Mesothelial cell of epicardium (in vitro differentiated cells): ENCODE measurements at regions not wholly inside any gene's neighbourhood (a gene's known extent, or its start where the extent isn't known, plus 50 kb on each side); places are given as distances from the start of the nearest gene placed in this dataset.
A peak's percentile ranks its signal among the peaks of the same experiment; 100 is the strongest.

ENCODE experiments used
- DNase-seq, 2 experiments: peaks; one replicate each; pipeline ENCODE4 v3.0.0; 2021; ENCODE audit warnings: low spot score in 2 of 2; ENCODE audit not compliant: unreplicated experiment in 2 of 2
- H3K27ac Mint-ChIP-seq: 2 replicates; pipeline ENCODE4 v1.8.0; 2021; ENCODE audit warnings: mixed read lengths
- H3K27me3 Mint-ChIP-seq: 2 replicates; pipeline ENCODE4 v1.8.0; 2021; ENCODE audit warnings: low read depth, mixed read lengths
- H3K36me3 Mint-ChIP-seq: 2 replicates; pipeline ENCODE4 v1.8.0; 2021; ENCODE audit warnings: mixed read lengths
- H3K4me1 Mint-ChIP-seq: 2 replicates; pipeline ENCODE4 v1.8.0; 2021; ENCODE audit warnings: mixed read lengths
- H3K4me3 Mint-ChIP-seq: 2 replicates; pipeline ENCODE4 v1.8.0; 2021; ENCODE audit warnings: mild to moderate bottlenecking, moderate library complexity, mixed read lengths
- H3K9me3 Mint-ChIP-seq: 2 replicates; pipeline ENCODE4 v1.8.0; 2021; ENCODE audit warnings: mixed read lengths
- CTCF ChIP-seq: fragments of 200-600 bp; sonication (generic); IDR thresholded peaks from one replicate; pipeline ENCODE4 v1.5.0; 2021; ENCODE audit warnings: antibody characterized with exemption; ENCODE audit not compliant: unreplicated experiment

GRCh38 chrX:9342561-9343051, 122.3 kb upstream of the TBL1X start:
- H3K27ac Mint-ChIP-seq = peak overlapping the region; percentile 89

GRCh38 chrX:9343971-9344370, 120.9 kb upstream of the TBL1X start:
- DNase-seq = no peak
- Mint-ChIP-seq H3K4me1 (peaks cover 27% of the 10 kb centered on the region), H3K36me3 (no peaks in the 10 kb centered on the region), H3K27me3 (no peaks in the 10 kb centered on the region), H3K9me3 (peaks cover 9% of the 10 kb centered on the region), H3K27ac (peak overlapping the region; percentile 69), H3K4me3 (no peak overlapping the region)
- no peak for TF ChIP-seq CTCF

More at GRCh38 chrX:9342561-9343051, 122.3 kb upstream of the TBL1X start:
- Mint-ChIP-seq H3K4me3 (peak overlapping the region; percentile 71), H3K4me1 (peaks cover 27% of the 10 kb centered on the region), H3K27me3 (no peaks in the 10 kb centered on the region), H3K9me3 (peaks cover 9% of the 10 kb centered on the region), H3K36me3 (no peaks in the 10 kb centered on the region)
- peak; percentile 44 to 73 for DNase-seq
- TF ChIP-seq CTCF = no peak

GRCh38 chrX:9345957-9346356, 118.9 kb upstream of the TBL1X start:
- DNase-seq = no peak
- H3K36me3 Mint-ChIP-seq = no peaks in the 10 kb centered on the region
- H3K4me1 Mint-ChIP-seq = peaks cover 16% of the 10 kb centered on the region
- no peaks in the 10 kb centered on the region for H3K27me3 Mint-ChIP-seq
- no peak for TF ChIP-seq CTCF
- H3K9me3 Mint-ChIP-seq = peaks cover 8% of the 10 kb centered on the region
- no peak overlapping the region for H3K4me3 Mint-ChIP-seq
- H3K27ac Mint-ChIP-seq = no peak overlapping the region

- Mint-ChIP-seq H3K36me3 (no peaks in the 10 kb centered on the region), H3K27ac (no peak overlapping the region), H3K4me1 (peaks cover 17% of the 10 kb centered on the region), H3K4me3 (no peak overlapping the region), H3K9me3 (peaks cover 8% of the 10 kb centered on the region), H3K27me3 (no peaks in the 10 kb centered on the region)
- DNase-seq = no peak
- no peak for TF ChIP-seq CTCF
These were observed 115.0 kb upstream of the TBL1X start for GRCh38 chrX:9349572-9350494.

GRCh38 chrX:9351126-9351525, 113.7 kb upstream of the TBL1X start:
- no peak for DNase-seq
- no peak for TF ChIP-seq CTCF
- Mint-ChIP-seq H3K27ac (no peak overlapping the region), H3K4me3 (no peak overlapping the region), H3K36me3 (no peaks in the 10 kb centered on the region), H3K27me3 (no peaks in the 10 kb centered on the region), H3K9me3 (peaks cover 10% of the 10 kb centered on the region), H3K4me1 (peaks cover 17% of the 10 kb centered on the region)
